COLO668 (cell line): ENCODE measurements at regions not wholly inside any gene's neighbourhood (a gene's known extent, or its start where the extent isn't known, plus 50 kb on each side); places are given as distances from the start of the nearest gene placed in this dataset.
"Not testable (repeated sequence)": the region's sequence is repeated elsewhere in the genome, so short reads cannot be mapped to it uniquely, and the experiment has no call there.

Source experiments
- DNase-seq: peaks from one replicate; lab custom pipeline; 2025; ENCODE audit not compliant: unreplicated experiment; lab: John Stamatoyannopoulos, UW

DNA sequence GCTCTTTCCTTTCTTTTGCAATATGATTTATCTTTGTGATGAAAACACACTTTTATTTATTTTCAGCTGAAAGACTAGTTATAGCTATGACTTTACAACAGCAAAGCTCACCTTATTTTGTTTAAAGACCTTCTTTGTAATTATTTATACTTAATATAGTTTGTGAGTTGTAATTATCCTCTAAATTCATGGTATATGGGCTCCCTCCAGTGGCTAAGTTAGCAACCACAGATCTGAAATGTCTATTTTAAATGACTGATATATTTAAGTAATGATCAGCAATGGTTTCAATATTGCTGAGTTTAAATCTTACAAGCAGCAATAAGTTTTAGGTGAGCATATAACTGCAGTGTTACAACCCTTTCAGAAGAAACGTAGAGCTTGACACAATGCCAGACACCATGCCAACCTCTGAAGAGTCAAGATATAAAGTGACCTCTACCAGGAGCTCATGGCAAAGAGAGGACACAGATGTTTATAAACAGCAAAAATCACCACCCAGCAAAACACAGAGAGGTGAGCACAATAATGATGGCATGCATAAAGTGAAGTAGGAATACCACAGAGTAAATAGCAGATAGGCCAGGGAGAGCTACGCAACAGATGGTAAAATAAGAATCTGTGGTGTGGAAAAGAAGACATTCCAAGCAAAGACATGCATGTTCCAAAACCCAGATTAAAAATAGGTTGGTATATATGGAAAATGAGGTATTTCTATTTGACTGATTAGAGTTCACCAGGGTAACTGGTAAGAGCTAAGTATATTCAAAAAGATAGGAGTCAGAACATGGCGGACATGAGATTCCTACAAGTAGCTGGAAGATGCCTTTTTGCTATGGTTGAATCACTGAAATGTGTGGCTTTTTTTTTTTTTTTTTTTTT is 143.7 kb upstream of the ZNF385D start:
- no peak for DNase-seq

DNA sequence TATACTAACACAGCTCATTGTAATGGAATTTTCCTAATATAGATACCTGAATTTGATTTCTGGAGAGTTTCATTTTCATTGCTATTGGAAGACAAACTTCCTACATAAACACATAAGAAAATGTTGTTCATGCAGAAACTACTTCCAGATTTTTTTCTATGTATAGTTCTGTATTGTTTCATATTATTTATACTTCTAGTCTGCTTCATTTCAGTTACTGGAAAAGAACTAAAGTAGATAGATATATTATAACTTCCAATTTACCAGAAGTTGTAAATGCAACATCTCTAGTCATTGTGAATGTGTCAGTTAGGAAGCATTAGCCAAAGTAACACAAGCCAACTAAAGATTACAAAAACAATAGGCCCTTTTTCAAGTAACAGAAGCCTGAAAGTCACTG is 147.3 kb upstream of the ZNF385D start:
- DNase-seq, result no peak

DNA sequence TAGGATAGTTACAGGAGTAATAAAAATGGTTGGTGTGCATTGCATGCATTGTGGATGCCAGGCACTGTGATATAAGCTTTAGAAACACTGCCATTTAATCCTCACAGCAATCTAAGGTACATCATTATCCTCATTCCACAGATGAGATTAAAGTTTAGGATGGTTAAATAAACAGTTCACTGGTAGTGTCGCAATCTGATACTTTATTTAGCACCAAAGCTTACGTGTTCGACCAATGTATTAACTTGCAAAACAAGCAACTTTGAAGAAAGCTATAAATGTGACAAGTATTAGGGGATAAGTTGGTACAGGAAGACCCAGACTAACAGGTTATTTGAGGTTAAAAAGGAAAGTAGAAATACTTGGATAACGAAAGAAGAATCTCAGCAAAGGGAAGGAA is 150.5 kb upstream of the ZNF385D start:
- DNase-seq, result no peak

DNA sequence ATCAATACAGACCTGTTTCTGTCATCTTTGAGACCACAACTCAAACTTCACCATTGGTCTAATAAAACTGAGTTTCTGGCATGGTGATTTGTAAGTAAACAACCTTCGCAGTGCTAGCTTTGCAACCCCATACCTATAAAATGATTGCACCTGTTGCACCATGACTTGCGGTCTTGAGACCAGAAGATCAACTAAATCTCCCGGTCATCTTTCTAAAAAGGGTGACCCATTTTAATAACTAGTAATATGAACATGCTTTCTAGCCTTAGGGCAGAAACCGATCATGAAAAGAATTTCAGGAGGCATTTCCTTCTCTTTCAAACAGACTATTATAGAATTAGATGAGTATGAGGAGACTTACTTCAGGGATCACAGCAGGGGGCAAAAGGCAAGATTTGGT is 151.9 kb upstream of the ZNF385D start:
- no peak for DNase-seq

DNA sequence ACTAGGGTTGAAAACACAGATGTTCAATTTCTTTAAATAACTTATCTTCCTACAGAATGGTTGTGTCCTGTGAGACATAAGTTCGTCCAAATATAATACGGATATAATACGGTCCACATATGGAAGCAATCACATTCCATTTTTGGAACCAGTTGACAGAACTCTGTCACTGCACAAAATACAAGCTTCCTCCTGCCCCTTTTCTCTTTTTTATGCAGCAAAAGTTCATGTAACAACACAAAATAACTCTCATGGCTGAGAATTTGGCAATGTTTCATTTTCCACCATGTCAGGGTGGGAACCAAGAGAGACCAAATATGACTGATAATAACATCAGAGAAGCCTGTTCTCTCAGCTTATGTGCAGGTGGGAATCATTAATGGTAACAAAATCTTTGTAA is 158.1 kb upstream of the ZNF385D start:
- no peak for DNase-seq

DNA sequence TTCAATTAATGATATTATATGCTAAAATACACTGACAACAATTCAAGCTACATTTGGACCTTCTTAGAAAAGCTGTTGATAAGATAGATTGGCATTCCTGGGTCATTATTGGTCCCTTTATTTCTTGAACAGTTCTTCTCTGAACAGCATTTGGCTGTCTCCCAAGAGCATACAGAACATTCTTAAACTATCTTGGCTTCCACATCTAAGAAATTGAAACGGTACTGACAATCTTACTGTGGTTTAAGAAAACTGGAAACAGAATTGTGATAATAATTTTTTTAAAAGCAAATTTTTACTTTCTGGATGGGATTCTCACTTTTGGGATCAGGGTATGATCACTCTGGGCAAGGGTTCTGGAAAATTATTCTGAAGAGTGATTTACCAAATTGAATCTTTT is 161.7 kb upstream of the ZNF385D start:
- no peak for DNase-seq

DNA sequence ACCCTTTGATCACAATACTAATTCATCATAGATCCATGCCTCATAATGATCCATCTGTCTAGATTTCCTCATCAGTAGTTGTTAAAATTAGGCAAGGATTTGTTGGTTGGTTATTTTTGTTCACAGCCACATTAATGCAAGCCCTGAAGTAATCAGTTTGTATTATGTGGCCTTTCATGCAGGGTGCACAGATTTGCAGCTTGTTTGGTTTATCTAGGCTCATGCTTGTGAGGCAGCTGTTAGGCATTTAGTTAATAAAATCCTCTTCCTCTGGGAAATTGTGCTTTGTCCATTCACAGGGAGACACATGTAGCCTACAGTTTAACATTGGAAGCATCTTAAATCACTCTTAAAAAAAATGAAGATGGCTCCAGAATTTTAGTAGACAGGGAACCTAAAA is 162.8 kb upstream of the ZNF385D start:
- no peak for DNase-seq

DNA sequence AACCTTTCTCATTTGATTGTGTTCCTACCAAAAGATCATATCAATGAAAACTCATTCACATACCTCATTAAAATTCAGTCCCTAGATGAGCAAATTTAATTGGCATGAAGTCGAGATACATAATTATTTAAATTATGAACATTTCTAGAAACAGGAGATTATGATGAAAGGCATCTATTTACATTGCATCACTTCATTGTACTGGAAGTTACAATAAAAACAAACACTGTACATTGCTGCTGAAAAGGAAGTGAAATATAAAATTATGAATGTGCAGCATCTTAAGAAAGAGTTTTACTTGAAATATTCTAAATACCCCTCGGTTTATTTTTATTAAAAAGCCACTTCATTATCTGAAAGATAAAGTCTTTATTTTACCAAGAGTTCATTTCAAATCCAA is 163.4 kb upstream of the ZNF385D start:
- no peak for DNase-seq

DNA sequence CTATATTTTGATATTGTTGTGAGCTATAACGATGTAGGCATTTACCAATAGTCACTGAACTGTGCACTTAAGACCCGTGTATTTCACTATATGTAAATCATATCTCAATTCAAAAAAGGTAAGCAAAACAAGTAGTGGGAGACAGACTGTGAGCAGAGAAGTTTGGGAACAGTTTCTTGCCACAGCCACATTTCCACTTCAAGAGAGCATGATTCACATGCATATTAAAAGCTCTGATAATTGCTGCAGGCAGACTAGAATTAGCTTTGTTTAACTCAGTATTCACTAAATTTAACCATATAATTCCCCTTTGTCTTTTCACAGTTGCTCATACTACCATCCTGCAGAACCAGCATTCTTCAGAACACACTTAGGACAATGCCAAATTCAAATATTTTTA is 168.4 kb upstream of the ZNF385D start:
- DNase-seq, result no peak

DNA sequence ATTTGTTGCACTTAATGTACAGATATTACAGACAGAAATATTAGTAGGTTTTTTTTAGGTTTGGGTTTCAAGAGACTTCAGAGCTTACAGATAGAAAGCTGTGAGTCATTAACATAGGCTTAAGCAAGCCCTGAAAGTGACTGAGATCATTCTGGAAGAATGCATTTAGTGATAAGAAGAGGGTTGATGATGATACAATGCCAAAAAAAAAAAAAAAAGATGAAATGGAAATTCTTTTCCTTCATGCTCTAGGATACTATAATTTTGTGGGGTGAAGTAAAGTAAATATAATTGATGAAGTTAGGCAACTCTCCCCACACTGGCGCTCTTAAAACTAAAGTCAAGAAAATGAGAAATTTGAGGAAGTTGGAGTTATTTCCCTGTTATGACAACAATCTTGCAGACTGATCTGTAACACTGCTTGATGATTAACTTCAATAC is 169.4 kb upstream of the ZNF385D start:
- DNase-seq, result no peak

DNA sequence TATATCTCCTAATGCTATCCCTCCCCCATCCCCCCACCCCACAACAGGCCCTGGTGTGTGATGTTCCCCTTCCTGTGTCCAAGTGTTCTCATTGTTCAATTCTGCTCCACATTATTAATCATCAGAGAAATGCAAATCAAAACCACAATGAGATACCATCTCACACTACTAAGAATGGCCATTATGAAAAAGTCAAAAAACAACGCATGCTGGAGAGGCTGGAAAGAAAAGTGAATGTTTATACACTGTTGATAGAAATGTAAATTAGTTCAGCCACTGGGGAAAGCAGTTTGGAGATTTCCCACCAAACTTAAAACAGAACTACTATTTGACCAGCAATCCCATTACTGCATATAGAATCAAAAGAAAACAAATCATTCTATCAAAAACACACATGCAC is 172.1 kb upstream of the ZNF385D start:
- DNase-seq, result not testable (repeated sequence)

DNA sequence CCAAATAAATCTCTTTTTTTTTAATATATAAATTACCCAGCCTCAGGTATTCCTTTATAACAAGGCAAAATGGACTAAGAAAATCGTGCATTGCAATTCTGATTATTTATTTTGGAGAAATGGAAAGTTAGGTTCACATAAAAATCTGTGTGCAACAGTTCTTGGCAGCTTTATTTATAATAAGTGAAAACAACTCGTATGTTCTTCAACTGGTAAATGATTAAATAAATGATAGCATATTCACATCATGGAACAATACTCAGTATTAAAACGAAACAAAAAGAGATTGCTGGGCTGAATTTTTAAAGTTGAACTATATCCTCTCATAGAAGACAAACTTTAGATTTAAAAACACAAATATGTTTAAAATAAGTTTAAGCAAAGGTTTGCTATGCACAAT is 176.3 kb upstream of the ZNF385D start:
- DNase-seq, result no peak

DNA sequence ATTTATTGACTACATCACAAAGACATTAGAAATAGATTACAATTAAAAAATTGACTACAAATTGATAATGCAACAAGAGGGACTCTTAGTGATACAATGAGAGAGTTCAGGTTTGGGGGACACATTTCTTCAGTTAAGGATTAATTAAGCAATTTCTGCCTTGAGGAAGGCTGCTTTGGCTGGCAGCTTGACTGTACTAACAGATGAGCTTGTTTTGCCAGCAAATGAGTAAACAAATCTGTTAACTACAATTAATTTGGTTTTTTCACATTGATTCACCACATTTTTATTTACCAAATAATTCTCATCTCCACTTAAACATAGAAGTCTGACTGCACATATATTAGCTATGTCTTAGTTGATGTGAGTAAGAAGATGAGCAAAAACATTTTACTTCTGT is 183.6 kb upstream of the ZNF385D start:
- DNase-seq, result no peak

DNA sequence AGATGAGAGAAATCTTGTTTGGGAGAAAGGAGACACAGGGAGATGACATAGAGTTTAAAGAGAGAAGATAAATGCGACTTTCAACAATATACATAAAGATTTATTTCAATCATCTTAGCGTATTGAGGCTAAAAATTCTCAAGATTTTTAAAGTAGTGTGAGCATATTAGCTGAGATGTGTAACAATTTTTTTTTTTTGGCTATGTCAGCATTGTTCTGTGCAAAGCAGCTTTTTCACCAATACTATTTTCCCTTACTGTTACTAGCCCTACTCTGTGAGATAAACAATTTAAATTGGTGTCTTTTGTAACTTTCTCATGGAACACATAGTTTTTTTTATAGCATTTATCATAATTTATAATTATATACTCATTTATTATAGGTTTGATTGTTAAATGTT is 185.2 kb upstream of the ZNF385D start:
- DNase-seq, result no peak

DNA sequence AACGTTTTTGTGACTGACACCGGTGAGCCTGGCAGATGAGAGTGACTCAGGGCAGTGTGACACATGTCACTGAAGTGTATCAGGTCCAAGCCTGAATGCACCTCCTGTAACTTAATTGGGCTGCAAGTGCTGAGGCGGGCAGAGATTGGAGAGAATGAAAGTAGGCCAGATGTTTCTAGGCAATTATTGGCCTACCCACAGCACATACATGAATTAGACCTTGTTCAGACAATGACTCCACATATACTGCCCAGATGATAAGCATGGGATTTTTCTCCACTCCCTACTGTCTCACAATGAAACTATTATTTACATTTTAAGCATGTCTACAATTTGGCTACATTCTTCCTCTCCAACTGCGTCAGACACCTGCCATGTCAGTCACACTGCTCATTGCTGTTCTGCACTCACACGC is 187.3 kb upstream of the ZNF385D start:
- no peak for DNase-seq

DNA sequence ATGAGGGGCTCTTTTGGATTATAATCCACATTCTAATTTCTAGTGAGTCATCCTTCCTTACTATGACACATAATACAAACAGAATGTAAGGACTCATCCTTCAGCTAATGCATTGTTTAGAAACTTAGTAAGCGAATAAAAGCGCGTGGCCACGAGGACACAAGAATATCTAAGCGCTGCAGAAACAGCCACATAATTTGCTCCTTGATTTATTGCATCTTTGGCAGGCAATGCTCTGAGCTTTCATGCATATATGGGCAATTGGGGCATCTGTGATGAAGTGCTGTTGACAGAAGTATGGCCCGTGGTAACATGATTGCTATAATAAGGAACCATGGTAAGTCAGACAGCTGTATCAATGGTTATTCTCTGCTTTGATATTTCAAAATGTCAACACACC is 191.3 kb upstream of the ZNF385D start:
- peak; percentile 56 for DNase-seq

DNA sequence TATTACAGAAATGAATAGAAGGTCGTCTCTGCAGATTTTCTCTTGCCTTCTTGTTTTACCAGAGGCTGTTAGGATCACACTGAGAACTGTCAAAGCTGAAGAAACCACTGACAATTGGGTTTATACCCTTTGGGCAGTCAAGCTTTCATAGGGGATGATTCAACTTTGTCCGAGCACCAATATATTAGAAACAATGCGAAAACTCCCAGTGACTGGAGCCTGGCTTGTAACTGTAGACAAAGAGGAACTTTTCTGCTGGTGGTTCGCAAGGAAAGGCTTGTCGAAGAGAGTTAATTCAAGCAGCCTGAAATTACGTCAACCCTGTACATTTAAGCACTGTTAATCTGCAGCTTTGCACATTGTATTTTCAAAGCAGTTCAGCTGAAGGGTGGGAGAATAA is 193.2 kb upstream of the ZNF385D start:
- DNase-seq, result no peak

DNA sequence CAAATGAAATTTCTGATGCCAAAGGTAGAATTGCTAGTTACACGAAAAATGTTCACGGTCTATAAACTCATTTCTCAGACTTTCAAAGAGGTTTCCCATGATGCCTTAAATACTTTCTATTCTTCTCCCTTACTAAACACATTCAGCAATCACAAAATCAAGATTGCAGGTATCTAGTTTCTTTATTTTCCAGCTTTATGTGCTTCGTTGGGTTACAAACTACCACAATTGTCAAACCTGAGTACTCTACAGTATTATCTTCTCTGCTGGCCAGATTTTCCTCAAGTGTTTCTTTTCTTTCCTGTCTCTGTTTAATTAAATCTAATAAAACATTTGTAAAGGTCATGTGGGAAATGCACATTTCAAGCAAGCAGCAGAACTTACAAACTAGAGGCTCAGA is 201.8 kb upstream of the ZNF385D start:
- DNase-seq, result no peak

DNA sequence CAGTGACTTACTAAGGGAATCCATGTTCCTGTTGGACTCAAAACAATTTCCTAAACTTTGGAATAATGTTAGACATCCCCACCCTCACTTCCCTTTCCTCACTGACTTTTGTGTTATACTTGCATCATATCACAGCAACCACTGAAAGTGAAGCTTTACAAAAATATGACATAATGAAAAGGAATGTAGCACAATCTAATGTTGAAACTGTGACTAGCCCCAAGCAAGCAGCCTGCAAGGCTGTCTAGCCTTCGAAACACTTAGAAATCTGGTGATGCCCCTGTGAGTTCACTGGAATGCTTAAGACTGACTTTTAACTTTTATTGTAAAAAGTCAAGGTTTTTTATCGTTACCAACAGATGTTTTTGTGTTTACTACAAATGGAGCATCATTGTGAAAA is 203.7 kb upstream of the ZNF385D start:
- DNase-seq, result no peak

DNA sequence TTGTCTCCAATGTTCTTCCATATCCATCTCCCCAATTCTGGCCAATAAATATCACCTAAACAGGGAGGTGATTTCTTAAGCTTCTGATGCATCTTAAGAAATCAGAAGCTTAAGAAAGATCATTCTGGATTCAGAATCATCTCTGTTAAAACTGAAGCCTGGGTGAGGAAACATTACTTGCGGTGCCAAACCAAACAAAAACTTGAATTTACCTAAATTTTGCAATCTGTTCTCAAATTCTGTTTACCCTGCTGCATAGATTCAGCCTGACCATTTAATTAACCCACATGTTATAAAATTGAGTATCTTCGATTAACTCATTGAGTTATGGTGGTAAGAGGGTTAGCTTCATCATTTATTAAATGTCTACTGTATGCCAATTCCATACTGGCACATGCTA is 204.4 kb upstream of the ZNF385D start:
- no peak for DNase-seq

DNA sequence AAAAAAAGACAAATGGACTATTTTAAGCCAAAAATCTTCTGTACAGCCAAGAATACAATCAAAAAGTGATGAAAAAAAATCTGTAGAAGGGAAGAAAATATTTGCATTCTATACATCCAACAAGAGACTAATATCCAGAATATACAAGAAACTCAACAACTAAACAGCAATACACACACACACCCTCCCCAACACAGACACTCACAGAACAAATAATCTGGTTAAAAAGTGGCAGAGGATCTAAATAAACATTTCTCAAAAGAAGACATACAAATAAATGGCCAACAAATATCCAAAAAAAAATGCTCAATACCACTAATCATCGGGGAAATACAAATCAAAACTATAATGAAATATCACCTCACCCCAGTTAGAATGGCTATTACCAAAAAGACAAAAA is 209.0 kb upstream of the ZNF385D start:
- DNase-seq, result no peak

DNA sequence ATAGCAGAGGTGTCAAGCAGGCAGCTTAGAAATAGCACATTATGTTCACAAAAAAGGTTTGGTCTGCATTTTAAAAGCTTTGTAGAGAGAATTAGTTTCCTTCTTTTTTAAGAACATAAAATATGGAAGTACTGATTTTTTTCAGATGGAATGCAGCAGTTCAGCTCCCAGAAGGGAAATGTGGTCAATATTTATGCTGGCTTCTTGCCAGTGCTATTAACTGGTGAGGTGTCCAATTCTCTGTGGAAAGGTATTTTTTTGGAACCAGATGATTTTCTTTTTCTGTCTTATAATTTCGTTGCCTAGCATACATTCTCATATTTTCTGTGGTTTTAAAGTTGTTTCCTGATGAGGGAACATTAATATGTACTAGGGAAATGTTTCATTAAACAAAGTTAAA is 211.4 kb upstream of the ZNF385D start:
- no peak for DNase-seq

DNA sequence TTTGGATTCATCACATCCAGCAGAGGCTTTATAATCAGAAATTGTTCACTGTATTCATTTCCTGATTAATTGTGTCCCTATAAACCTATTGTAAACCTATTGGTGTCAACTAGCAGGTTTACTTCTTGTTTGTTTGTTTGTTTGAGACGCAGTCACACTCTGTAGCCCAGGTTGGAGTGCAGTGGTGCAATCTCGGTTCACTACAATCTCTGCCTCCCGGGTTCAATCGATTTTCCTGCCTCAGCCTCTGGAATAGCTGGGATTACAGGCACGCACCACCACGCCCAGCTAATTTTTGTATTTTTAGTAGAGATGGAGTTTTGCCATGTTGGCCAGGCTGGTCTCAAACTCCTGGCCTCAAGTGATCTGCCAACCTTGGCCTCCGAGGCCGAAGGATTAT is 215.4 kb upstream of the ZNF385D start:
- not testable (repeated sequence) for DNase-seq
